ENCODE measurements at regions not wholly inside any gene's neighbourhood (a gene's known extent, or its start where the extent isn't known, plus 50 kb on each side); places are given as distances from the start of the nearest gene placed in this dataset.
"Not testable (repeated sequence)": the region's sequence is repeated elsewhere in the genome, so short reads cannot be mapped to it uniquely, and the experiment has no call there.

DNA sequence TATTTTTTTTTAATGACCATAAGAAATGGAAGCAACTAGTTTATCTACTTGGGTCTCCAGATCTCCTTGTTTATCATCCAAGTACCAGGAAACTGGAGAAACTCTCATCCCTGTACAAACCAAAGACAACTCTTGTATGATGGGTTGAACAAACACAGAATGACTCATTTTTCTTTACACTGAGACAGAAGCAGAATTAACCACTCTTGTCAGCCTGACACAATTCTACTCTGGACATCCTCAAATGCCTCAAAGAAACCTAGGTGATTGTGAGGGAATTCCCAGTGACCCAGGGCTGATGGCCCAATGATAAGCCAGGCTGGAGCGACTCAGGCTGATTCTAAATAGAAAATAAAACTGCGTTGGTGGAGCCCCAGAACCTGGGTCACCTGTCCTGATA is 151.5 kb downstream of the ZNF737 start:
- TF ChIP-seq, protein P1, sequence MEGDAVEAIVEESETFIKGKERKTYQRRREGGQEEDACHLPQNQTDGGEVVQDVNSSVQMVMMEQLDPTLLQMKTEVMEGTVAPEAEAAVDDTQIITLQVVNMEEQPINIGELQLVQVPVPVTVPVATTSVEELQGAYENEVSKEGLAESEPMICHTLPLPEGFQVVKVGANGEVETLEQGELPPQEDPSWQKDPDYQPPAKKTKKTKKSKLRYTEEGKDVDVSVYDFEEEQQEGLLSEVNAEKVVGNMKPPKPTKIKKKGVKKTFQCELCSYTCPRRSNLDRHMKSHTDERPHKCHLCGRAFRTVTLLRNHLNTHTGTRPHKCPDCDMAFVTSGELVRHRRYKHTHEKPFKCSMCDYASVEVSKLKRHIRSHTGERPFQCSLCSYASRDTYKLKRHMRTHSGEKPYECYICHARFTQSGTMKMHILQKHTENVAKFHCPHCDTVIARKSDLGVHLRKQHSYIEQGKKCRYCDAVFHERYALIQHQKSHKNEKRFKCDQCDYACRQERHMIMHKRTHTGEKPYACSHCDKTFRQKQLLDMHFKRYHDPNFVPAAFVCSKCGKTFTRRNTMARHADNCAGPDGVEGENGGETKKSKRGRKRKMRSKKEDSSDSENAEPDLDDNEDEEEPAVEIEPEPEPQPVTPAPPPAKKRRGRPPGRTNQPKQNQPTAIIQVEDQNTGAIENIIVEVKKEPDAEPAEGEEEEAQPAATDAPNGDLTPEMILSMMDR (IDR thresholded peaks at IDR 0.05; ENCODE audit: extremely low read depth, missing control alignments): no peak
- DNase-seq (ENCODE audit: low spot score): no peak

- TF ChIP-seq, protein P1 (IDR thresholded peaks at IDR 0.05; ENCODE audit: extremely low read depth, missing control alignments): no peak
- no peak for DNase-seq (ENCODE audit: low spot score)
These were observed 151.9 kb downstream of the ZNF737 start for GRCh38 chr19:20413705-20414104.

DNA sequence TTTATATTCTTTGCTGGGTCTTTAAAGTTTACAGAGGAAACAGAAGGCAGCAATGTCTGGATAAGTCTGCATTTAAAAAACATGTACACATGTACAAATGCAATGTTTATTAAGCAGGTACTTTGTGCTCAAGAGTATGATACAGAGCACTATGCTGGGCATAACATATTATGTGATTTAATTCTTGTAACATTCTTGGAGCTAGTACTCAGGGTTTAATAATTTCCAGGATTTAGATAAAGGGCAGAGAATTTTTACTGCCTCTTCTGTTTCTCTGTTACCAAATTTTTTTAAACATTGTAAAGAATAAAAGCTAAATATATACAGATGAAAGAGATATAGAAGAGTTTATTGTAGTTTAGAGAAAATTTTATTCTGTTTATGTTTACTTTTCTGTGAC is 152.7 kb downstream of the ZNF737 start:
- no peak for DNase-seq (ENCODE audit: low spot score)
- TF ChIP-seq, protein P1 (IDR thresholded peaks at IDR 0.05; ENCODE audit: extremely low read depth, missing control alignments): no peak

- TF ChIP-seq, protein P1 (IDR thresholded peaks at IDR 0.05; ENCODE audit: extremely low read depth, missing control alignments): no peak
- DNase-seq (ENCODE audit: low spot score): no peak
These were observed 168.3 kb downstream of the ZNF737 start for GRCh38 chr19:20397292-20397691.

GRCh38 chr19:20388706-20389225 is 176.8 kb downstream of the ZNF737 start:
- TF ChIP-seq, protein P1 (IDR thresholded peaks at IDR 0.05; ENCODE audit: extremely low read depth, missing control alignments): no peak
- no peak for DNase-seq (ENCODE audit: low spot score)

- DNase-seq (ENCODE audit: low spot score): no peak
- TF ChIP-seq, protein P1 (IDR thresholded peaks at IDR 0.05; ENCODE audit: extremely low read depth, missing control alignments): no peak
These were observed 180.5 kb downstream of the ZNF737 start for GRCh38 chr19:20385061-20385460.

DNA sequence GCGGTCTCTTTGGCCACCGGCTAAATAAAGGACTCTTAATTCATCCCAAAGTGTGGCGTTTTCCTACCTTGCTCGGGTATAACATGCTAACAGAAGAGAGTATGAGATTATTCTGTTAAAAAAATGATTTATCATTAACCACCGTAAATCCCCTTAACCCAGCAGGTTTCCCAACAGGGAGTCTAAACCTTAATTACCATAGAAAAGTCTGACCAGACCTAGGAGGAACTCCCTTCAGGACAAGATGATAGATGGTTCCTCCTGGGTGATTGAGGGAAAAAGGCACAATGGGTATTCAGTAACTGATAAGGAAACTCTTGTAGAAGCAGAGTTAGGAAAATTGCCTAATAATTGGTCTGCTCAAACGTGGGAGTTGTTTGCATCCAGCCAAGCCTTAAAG is 193.7 kb downstream of the ZNF737 start:
- no peak for DNase-seq (ENCODE audit: low spot score)
- TF ChIP-seq, protein P1 (IDR thresholded peaks at IDR 0.05; ENCODE audit: extremely low read depth, missing control alignments): no peak

- DNase-seq (ENCODE audit: low spot score): not testable (repeated sequence)
These were observed 194.3 kb downstream of the ZNF737 start for GRCh38 chr19:20371304-20371703.
